Activated CD4-positive, alpha-beta T cell treated with anti-CD3 and anti-CD28 coated beads for 48 hours (primary cell): ENCODE measurements at regions not wholly inside any gene's neighbourhood (a gene's known extent, or its start where the extent isn't known, plus 50 kb on each side); places are given as distances from the start of the nearest gene placed in this dataset.
"Not testable (repeated sequence)": the region's sequence is repeated elsewhere in the genome, so short reads cannot be mapped to it uniquely, and the experiment has no call there.

Experiments
- DNase-seq: peaks from one replicate; pipeline ENCODE4 v3.0.0-alpha.2; 2020

DNA sequence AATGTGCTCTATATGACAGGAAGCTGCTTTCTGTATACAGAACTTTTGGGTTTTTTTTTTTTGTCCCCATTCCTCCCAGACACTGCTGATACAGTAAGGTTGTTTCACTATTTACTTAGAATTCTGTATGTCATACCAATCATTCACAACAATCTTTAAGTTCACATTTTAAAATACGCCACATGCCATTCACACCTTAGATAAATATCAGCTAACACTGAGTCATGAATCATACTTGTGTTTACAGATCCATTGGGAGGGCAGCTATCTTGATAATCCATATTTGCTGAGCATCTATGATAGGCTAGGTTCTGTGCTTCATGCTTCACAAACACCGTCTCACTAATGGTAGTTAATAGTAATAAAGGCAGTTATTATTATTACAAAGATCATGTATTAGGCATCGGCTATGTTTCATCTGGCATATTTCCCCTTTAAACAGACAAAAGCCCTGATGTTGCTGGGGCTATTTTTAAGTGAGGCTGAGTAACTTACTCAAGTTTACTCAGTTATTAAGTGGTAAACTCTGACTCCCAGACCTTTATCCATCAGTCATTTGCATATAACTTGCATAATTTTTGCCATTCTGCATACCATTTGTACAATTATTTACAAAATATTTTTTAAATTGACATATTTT, 152.2 kb upstream of the HMHB1 start:
- DNase-seq: no peak

DNA sequence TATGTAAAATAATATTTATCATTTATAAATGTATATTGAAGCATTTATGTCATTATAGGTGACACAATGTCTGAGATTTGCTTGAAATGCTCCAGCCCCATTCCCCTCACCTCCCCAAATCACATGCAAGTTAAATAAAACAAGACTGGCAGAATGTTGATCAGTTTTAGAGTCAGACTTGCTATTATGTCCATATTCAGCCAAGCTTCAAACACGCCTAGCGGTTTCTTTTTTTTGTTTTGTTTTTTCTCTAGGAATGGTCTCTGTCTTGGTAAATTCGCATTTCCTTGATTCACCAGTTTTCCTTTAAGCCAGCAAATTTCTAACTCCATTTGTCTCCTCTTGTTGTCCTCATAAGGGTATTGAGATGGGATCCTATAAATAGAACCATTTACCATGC, 153.0 kb upstream of the HMHB1 start:
- DNase-seq: no peak

DNA sequence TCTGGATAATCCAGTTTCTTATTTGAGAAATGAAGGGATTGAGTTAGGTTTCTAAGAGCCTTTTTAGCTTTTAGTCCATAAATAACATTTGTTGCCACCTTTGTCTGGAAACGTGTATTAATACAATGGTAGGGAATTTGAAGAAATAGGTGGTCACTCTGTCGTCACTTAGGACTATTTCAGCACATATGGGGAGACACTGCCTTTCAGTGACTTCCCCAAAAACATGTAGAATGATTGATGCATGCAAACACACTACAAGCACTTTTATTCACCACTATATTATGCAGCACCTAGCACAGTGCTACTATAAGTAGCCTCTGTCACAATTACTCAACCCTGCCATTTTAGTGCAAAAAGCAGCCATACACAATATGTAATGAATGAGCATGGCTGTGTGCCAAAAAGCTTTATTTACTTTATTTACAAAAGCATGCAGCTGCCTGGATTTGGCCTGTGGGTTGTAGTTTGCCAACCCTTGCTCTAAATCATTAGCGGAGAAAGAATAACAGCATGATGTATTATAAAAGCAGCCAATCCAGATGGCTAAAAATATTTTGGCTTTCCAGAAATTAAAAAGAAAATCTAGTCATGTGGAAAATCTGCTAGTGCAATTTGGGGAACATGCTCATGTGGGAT, 154.2 kb upstream of the HMHB1 start:
- no peak for DNase-seq

DNA sequence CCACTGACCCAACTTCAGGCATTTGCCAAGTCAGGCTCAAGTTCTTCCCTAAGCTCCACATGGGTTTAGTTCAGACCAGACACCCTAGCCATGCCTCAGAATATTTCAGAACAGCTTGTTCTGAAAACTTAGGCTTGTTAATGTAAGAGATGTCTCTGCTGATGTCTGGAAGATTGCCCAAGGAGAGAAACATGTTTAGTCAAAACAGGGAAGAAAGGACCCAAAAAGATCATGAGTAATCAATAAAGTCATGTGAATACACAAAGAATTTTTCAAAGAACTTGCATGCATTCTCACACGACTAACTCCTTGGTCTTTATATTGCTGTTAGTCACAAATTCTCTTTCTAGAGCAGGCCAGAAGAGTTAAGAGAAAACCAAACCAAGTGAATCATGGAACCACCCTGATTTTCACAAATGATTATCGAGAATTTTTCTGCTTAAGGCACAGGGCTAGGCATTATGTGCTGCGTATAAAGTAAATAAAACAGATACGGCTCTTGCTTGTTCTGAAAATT, 158.1 kb upstream of the HMHB1 start:
- DNase-seq: no peak

DNA sequence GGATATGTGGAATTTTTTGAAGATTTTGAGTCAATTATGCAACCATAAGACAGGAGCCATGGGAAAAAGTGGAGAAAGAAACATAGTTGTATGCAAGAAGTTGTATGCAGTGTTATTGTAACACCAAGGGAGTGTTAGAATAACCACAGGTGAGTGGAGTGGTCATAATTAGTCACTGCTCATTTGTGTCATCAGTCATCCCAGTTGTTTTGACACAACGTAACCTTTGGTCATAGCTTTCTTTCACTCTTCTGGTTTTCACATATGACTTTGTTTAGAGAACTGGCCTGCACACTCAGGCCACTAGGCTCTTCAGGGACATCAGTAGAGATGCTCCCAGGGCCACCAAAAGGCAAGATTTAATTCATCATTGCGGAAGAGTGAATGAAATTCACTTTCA, 158.7 kb upstream of the HMHB1 start:
- peak; percentile 12 for DNase-seq

DNA sequence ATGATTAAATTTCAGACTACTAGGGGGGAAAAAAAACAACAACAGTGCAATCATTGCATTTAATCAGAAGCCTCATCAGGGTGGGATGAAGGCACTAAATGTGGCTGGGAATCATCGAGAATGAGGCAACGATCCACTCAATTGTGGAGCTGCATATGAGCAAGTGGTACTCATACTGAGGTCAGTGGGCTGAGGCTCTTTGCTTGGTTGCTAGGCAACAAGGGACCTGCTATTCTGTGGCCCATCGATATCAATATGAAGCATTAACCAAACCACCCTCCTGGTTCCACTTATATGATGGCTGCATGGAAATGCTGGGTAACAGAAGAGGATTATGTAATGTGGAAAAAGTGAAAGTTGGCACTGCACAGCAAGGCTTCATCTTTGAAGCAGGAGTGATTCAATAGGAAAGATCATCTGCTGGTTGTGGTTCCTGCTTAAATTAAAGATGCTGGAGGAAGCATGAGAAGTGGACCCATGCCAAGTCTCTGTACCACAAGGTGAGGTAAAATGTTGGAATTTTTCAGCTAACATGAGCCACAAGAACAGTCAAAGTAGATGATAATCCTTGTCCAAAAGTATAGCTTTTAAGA, 159.8 kb upstream of the HMHB1 start:
- peak; percentile 40 for DNase-seq

DNA sequence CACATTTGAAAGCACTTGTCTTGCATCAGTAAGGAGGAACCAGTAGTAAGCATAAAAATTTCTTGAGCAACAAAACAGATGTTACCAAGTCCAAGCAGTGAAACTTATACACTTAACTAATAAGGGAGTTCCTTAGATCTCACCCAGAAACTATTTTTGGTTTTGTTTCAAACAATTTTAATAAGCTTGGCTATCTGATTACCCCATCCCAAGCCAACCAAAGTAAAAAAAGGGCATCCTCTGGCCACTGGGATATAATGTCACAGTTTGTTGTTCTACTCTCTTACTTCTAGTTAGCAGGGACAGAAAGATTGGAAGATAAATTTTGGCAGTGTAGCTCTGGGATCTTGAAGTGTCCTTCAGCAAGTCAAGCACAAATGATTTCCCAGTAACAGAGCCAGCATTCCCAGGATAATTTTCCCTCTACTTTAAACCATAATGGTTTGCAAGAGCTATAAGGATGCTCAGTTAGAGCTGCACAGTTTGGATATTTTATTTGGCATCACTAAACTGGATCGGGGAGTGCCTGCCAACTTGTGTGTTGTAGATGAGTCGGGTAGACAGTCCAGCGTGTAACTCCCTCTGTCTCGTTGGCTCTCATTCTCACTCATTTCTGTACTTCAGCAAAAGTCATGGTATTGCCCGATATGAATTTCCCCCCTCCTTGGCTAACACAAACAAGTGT, 161.9 kb upstream of the HMHB1 start:
- no peak for DNase-seq

DNA sequence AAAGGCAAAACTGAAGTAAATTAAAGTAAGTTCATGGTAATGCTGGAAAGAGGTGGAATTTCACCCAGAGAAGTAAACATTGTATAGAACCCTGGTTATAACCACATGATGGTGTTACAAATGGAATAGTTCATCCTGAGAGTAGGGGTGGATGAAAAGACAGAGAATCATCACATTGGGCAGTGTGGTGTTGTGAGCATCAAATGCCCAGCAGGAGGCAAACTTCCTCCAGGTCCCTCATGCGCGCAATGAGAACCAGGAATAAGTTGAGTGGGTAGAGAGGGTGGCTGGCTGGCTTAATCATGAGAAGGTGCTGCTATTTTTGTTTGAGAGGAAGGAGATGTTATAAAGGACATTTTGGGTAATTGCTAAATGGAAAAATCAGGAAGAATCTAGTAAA, 163.3 kb upstream of the HMHB1 start:
- peak; percentile 28 for DNase-seq

DNA sequence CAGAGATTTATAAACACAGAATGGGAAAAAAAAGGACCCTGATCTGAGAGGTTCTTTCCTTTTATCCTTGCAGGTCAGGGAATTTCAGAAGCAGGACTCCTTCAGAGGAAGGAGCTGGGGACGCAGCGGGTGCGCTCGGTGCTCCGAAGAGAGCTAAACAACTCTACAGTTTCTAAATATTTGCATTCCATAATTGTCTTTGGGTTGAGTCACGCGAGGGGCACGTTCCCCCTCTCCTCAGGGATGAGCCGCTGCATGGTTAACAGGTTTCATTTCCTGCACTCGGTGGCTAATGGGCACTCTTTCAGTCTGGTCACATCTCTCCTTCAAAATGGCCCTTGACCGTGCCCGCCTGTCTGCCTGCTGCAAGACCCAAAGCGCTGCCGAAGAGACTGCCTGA, 165.0 kb upstream of the HMHB1 start:
- no peak for DNase-seq

DNA sequence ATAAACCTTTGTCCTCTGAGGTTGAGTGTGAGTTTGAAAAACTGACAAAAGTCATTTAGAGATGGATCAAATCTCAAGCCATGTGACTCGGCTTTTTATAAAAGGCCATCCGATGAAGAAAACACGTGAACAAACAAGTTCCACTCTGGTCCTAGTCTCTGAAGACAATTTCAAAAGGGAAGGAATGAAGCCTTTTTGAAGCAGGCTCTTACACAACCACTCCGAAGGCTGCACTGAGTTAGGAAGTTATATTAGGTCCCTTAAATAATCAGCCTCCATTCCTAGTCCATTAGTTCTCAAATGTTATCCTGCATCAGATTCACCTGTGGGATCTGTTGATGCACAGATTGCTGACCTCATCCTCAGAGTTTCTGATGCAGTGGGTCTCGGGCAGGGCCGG, 166.6 kb upstream of the HMHB1 start:
- no peak for DNase-seq

DNA sequence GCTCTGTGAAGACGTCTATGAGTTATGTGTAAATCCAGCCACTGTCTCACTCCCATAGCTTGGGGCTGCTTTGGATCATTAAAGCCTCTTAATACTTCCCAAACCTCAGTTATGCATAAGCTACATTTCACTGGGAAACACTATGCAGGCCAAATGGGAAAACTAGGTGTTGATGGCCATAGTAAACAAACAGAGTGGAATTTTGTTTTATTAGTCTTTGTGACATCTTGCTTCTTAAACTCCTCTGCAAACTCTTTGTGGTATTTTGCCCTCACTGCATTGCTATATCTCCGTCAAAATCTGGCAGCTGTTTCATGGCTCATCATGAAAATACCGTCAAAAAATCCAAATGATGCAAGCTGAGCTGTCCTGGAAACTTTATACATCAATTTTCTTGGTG, 167.2 kb upstream of the HMHB1 start:
- DNase-seq: no peak

DNA sequence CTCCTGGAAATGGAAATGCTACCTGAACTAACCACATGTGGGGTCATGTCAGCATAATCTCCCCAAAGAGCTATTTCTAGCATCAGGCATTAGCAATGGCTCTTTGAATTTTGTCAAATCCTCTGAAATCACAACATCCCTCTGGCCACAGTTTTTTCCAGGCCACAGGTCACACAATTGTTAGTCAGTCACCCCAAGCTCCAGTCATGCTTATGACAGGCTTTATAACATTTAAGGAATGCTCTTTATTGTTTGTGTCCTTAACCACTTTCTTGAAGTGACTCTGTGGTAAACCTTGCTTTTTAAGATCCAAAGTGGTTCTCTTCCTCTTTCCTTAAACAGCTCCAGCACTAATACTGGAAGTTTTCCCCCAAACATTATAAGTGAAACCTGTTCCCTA, 169.2 kb upstream of the HMHB1 start:
- no peak for DNase-seq

DNA sequence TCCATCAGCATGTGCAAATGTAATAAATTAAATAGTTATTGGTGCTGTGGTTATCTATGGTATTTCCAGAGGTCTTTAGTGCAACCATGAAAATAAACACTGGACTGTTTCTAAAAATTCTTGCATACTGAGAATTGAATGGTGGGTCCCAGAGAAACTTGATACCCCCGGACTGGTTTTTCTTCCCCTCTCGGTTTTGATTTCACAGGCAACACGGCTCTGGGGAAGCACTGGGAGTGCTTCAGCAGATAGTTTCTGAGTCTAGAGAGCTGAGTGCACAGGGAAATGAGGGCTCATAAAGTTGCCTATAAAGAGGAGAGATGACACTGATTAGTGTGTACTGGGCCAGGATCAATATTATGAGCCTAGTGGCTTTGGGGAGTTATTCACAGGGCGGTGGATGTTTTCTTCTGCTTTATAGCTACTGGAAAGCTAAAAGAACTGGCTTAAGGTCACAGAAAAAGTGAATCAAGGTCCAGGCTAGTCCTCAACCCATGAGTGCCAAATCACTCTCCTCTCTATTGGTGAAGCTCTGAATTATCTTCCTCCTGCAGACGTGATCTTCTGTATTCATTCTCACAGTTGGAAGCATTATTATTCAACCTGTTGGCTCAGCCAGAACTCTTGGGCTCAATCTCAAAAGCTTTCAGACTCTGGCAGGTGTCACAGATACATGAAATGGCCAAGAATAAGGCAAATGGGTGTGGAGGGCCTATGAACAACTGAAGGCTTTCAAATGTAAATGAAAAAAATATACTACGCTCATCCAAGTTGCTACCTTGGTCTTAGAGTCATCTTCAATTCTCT, 170.2 kb upstream of the HMHB1 start:
- no peak for DNase-seq

DNA sequence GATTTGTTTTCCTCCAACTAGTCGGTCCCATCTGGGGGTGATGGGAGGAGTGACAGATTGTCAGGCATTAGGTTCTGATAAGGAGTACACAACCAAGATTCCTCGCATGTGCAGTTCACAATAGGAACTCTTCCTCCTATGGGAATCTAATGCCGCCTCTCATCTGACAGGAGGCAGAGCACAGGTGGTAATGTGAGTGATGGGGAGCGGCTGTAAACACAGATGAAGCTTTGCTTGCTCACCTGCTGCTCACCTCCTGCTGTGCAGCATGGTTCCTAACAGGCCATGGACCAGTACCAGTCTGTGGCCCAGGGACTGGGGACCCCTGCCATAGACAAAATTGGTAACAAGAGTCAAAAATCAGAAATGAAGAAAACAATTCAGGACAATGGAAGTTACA, 173.3 kb upstream of the HMHB1 start:
- DNase-seq: no peak

DNA sequence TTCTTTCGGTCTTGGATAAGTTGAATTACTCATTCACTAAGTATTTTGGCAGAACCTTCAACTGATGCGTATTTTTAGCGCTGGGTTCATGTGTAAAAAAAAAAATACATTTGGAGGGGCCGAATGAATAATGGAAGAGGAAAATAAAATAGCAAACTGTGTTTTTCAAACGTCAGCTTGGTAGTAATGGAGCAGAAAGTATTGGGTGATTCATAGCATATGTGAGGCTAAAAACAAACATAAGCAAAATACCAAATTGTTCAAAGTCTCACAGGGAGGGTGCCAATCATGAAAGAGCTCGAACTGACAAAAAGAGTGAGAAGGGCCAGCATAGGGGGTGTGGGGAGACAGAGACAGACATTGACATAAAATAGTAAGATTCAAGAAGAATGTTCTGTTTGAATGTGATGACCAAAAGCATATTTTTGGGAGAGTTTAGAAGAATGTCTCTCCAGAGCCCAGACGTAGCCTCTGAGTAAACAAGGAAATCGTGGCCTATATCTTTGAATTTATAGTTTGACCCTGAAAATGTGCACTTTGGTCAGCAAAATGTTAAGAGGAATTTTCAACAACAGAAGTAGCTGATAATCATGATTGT, 174.9 kb upstream of the HMHB1 start:
- DNase-seq: no peak

DNA sequence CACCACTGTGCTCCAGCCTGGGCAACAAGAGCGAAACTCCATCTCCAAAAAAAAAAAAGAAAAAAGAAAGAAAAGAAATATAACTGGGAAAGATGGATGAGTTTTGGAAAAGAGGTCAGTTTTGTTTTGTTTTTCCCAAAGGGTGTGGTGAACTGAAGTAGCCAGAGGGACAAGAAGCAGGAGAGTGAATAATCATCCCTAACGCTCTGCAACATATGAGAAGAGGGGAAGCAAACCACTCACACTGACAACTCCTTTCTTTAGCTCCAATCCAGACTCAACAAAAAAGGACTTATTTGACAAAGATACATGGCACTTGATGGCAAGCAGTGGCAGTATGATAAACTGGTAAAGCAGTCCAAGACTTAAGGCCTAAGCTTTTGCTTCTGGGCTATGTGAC, 176.1 kb upstream of the HMHB1 start:
- DNase-seq: no peak

DNA sequence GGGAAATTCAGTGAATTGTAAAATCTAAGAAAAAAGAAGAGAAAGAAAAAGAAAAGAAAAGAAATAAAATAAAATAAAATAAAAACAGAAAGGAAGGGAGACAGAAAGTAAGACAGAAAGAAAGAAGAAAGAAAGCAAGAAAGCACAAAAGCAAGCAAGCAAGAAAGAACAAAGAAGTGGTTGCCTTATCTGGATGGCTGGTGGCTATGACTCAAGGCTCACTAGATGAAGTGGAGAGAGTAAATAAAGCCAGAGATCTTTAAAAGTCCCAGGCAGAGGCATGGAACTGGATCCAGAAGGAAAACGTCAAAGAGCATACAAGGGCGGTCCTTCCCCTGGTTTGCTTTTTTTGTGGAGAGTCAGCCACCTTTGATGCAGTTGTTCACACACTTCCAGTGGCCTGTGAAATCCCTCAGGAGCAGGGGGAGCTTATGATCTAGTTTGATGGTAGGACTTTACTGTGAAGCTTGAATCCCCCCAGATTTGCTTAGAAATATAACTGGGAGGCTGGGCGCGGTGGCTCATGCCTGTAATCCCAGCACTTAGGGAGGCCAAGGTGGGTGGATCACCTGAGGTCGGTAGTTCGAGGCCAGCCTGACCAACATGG, 176.7 kb upstream of the HMHB1 start:
- DNase-seq: no peak

DNA sequence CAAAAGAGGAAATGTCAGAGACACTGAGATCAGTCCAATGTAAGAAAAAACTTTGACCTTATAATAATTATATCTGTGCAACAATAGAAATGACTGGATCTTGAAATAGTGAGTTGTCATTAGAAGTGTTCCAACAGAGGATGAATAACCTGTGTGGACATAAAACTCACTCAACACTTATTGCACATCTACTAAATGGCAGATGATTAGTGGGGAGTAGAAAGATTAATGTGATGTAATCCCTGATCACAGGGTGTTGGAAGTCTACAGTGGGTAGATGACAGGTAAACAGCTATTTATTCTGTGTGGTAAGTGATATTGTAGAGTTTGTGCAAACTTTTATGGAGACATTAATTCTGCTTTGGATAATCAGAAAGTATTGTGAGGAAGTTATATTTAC, 177.3 kb upstream of the HMHB1 start:
- DNase-seq: no peak

DNA sequence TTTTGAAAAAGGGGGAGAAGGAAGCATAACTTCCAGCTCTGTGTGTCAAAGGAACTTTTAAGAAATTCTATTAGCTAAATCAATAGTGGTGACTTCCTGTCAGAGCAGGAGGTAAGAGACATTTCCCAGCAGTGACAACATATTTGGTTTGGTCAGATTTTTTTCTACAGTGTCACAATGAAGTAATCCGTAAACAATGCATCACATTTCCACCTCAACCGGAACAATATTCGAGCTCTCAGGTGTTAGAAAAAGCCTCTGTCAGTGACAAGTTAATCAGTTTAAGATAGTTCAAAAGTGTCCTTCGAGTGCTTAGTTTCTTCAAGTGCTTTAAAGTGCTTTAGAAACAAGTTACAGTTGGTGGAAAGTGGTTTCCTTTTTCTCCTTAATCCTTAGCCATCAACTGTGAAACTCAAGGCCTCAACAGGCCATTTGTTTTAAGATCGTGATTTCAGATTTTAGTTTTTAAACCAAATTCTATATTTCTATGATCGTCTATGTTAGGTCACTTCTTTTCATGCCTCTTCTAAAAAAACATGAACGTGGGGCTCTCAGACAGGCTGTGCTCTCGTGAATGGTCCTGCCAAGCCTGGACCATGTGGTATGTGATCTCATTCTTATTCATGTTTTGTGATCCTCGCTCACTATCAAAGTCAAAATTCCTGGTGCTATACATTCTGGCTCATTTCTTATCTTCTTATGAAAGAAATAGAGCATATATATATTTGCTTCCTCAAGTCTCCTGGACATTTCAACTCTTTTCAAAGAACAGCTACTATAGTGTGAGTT, 181.9 kb upstream of the HMHB1 start:
- no peak for DNase-seq

DNA sequence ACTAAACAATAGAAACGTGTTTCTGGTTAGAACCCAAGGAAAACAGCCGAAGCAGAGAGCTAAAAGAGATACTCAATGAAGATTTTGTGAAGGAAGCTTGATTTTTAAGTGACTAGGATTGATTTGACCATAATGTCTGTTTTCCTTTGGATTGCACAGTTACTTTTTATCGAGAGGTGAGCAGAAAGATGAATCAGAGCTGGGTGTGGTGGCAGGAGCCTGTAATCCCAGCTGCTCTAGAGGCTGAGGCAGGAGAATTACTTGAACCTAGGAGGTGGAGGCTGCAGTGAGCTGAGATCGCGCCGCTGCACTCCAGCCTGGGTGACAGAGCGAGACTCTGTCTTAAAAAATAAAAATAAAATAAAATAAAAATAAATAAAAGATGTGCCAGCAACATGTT, 186.9 kb upstream of the HMHB1 start:
- DNase-seq: not testable (repeated sequence)

DNA sequence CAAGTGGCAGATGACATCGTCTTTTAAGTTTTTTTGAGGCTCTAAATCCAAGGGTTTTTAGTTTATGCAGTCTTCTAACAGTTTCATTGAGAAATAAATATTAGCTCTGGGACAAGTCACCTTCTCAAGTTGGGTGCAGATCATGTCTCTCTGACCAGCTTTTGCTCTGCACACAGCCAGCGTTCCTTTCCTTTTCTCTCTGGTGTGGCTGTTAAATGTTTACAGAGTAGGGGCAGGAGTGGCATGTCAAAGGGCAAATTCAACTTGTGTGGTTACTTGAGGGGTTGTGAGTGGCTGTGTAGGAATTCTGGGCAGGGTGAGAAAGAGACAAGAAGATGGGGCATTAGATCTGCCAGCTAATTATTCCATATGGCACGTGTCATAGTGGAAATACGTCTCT, 187.5 kb upstream of the HMHB1 start:
- DNase-seq: no peak
